Lung microvascular endothelial cell (primary cell): ENCODE measurements at regions not wholly inside any gene's neighbourhood (a gene's known extent, or its start where the extent isn't known, plus 50 kb on each side); places are given as distances from the start of the nearest gene placed in this dataset.
A peak's percentile ranks its signal among the peaks of the same experiment; 100 is the strongest.
"Not testable (repeated sequence)": the region's sequence is repeated elsewhere in the genome, so short reads cannot be mapped to it uniquely, and the experiment has no call there.

Source experiments
- DNase-seq, 2 donors: peaks; one replicate each; pipeline versions ENCODE4 v3.0.0 to v3.0.0-alpha.2; 2010; ENCODE audit warnings: low read depth in 2 of 2

DNA sequence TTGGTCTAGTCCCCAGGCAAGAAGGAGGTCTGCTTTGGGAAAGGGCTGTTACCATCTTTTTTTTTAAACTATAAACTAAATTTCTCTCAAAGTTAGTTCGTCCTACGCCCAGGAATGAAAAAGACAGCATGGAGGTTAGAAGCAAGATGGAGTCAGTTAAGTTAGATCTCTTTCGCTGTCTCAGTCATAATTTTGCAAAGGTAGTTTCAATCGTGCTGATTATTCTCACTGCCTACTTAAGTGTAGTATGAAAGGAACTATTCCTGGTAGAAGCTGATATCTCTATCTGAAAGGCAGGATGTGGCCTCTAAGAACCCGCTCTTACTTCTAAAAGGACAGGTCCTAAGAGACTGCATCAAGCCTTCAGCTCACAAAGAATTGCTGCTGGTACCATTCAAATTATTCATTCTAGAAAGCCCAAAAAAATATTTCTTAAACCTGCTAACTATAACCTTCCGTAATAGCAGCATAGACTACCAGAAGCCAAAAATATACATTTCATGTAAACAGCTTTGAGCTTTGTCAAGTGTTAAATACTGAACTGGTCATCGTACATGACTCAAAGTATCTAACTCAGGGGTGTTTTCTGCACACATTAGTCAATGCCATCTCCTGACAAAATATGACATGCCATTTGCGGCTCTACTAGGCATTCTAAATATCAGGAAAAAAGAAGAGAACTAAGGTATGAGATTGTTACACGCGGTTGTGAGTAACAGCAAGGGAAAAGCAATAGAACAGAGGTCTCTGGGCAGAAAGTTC is 96.0 kb upstream of the CCDC80 start:
- no peak for DNase-seq

DNA sequence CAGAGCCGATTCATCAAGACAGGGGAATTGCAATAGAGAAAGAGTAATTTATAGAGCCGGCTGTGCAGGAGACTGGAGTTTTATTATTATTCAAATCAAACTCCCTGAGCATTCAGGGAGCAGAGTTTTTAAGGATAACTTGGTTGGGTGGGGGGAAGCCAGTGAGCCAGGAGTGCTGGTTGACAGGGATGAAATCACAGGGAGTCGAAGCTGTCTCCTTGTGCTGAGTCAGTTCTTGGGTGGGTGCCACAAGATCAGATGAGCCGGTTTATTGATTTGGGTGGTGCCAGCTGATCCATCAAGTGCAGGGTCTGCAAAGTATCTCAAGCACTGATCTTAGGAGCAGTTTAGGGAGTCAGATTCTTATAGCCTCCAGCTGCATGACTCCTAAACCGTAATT is 95.4 kb upstream of the CCDC80 start:
- DNase-seq = no peak

DNA sequence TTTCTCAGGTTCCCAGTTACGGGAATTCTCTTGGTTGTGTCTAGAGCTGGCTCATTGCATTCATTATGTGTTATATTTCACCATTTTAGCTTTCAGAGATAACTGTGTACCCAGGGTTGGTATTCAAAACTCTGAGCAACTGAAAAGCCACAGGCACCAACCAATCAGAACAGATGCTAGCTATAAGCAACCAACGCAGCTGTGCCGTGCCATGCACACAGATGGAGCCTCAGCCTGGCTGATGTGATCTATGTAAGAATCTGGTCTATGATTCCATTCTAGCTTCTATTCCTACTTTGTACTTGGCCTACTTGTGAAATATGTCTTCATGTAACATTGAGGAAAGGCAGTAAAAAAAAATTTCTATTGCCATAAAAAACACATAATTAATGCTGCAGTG is 95.0 kb upstream of the CCDC80 start:
- no peak for DNase-seq

GRCh38 chr3:112734736-112735350 is 93.9 kb upstream of the CCDC80 start:
- DNase-seq = peak; percentile 61

- DNase-seq = no peak
Observed at GRCh38 chr3:112734171-112734570, 93.2 kb upstream of the CCDC80 start.

- DNase-seq = no peak
Observed at GRCh38 chr3:112730210-112730609, 89.3 kb upstream of the CCDC80 start.

- no peak for DNase-seq
Observed at GRCh38 chr3:112721231-112721630, 80.3 kb upstream of the CCDC80 start.

DNA sequence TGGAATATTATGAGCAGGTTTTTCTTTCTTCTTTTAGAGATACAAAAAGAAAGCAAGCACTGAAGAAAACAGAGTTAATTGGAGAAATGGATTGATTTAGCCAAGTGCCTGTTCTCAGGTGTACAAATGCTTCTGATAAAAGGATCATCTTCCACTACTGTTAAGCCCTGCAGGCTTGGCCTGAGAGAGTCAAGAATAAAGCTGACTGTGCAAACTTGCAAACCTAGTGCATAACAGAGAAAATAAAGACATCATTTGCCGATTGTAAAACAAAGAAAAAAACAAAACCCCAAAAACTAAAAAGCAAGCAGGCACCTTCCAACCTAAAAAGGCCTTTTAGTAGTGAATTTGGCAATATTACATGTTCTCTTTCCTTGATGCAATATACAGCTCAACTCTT is 78.0 kb upstream of the CCDC80 start:
- DNase-seq = no peak

GRCh38 chr3:112718516-112718915 is 77.6 kb upstream of the CCDC80 start:
- no peak for DNase-seq

GRCh38 chr3:112709911-112710310 is 69.0 kb upstream of the CCDC80 start:
- DNase-seq = no peak

DNA sequence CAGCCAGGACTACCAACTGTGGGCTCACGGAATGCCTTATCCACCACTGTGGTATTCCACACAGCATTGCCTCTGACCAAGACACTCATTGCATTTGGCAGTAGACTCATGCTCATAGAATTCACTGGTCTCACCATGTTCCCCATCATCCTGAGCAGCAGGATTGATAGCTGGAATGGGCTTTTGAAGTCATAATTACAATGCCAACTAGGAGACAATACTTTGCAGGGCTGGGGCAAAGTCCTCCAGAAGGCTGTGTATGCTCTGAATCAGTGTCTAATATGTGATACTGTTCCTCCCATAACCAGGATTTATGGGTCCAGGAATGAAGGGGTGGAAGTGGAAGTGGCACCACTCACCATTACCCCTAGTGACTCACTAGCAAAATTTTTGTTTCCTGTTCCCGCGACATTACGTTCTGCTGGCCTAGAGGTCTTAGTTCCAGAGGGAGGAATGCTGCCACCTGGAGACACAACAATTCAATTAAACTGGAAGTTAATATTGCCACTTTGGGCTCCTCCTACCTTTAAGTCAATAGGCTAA is 58.6 kb upstream of the CCDC80 start:
- peak; percentile 49 to 65 for DNase-seq

GRCh38 chr3:112698442-112698841 is 57.5 kb upstream of the CCDC80 start:
- not testable (repeated sequence) for DNase-seq

GRCh38 chr3:112696244-112696643 is 55.3 kb upstream of the CCDC80 start:
- DNase-seq = not testable (repeated sequence)

DNA sequence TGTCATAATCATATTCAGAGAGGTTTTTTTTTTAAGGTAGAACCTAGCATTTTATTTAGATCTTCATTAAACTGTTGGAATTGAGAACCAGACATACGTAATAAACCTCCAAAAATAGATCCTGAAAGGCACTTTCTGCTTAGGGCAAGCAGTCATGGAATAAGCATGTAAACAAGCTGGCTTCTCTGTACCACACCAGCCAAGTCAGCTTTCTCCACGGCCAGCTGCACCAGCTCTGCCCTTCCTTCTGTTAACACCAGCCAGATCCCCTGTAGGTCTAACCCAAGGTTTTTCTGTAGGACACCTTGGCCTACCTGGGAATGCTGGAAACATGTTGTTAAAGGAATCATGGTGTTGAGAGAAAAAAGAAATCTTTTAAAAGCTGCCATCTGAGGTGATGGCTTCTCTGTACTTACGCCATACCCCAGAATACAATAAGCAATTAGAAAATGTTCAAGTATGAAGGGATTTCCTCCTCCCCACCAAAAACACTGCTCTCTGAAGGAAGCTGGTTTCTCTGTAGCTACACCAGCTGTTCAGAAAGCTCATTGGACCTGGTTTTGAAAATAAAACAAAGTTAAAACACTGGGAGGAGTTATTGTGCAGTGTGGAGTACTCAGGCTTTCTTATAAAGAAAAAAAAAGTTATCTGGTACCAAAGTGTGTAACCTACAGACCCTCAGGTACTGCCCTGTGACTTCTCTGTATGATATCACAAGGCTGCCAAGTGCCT is 54.6 kb upstream of the CCDC80 start:
- DNase-seq = not testable (repeated sequence)

DNA sequence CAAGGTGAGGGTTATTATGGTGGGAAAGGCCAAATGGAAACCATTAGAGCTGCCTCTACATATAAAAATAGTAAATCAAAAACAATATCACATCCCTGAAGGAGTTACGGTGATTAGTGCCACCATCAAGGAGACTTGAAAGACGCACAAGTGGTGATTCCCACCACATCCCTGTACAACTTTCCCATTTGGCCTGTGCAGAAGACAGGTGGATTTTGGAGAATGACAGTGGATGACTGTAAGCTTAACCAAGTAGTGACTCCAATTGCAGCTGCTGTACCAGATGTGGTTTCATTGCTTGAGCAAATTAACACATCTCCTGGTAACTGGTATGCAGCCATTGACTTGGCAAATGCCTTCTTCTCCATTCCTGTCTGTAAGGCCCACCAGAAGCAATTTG is 54.0 kb upstream of the CCDC80 start:
- DNase-seq = not testable (repeated sequence)

DNA sequence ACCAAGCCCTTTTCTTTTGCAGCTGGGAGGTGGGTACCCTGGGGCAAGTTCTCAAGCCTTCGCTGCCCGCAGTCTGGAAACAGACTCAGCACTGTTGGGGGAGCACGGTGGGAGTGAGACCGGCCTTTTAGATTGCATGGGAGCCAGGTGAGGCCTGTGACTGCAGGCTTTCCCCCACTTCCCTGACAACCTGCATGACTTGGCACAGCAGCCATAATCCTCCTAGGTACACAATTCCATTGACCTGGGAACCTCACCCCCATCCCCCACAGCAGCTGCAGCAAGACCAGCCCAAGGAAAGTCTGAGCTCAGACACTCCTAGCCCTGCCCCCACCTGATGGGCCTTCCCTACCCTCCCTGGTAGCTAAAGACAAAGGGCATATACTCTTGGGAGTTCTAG is 52.2 kb upstream of the CCDC80 start:
- no peak for DNase-seq
